ENCODE measurements at regions not wholly inside any gene's neighbourhood (a gene's known extent, or its start where the extent isn't known, plus 50 kb on each side); places are given as distances from the start of the nearest gene placed in this dataset.

GRCh38 chr13:33575378-33575777 lies 242.6 kb upstream of the RFC3 start:
- TF ChIP-seq SMC3 (conservative IDR thresholded peaks at IDR 0.05; ENCODE audit: poor library complexity), result no peak
- TF ChIP-seq CTCF (IDR thresholded peaks at IDR 0.05; ENCODE audit: poor library complexity, severe bottlenecking), result no peak
